Tibial nerve (tissue), 4 donors: ENCODE measurements at regions not wholly inside any gene's neighbourhood (a gene's known extent, or its start where the extent isn't known, plus 50 kb on each side); places are given as distances from the start of the nearest gene placed in this dataset.

Experiments used
- EP300 ChIP-seq, 2 donors: sonication (generic); formaldehyde crosslinking; IDR thresholded peaks; one replicate each; pipeline ENCODE4 v1.6.1; 2017; ENCODE audit warnings: antibody characterized with exemption in 2 of 2, mild to moderate bottlenecking in 1 of 2
- POLR2A ChIP-seq, 2 donors: fragments of 450-650 bp; IDR thresholded peaks; one replicate each; pipeline ENCODE4 v1.6.1; 2017; ENCODE audit warnings: antibody characterized with exemption in 2 of 2, mild to moderate bottlenecking in 2 of 2, moderate library complexity in 2 of 2
- TF ChIP-seq, protein P1 (sequence below), 5 experiments: fragments of 200-600 bp in 3 of 5; fragments of 450-650 bp in 2 of 5; sonication (generic) in 3 of 5; IDR thresholded peaks; one replicate each; pipeline ENCODE4 v1.5.1; 2016 to 2019; ENCODE audit warnings: antibody characterized with exemption in 5 of 5, mild to moderate bottlenecking in 3 of 5, moderate library complexity in 2 of 5

- no peak for TF ChIP-seq EP300 (IDR thresholded peaks at IDR 0.05)
- TF ChIP-seq, protein P1, sequence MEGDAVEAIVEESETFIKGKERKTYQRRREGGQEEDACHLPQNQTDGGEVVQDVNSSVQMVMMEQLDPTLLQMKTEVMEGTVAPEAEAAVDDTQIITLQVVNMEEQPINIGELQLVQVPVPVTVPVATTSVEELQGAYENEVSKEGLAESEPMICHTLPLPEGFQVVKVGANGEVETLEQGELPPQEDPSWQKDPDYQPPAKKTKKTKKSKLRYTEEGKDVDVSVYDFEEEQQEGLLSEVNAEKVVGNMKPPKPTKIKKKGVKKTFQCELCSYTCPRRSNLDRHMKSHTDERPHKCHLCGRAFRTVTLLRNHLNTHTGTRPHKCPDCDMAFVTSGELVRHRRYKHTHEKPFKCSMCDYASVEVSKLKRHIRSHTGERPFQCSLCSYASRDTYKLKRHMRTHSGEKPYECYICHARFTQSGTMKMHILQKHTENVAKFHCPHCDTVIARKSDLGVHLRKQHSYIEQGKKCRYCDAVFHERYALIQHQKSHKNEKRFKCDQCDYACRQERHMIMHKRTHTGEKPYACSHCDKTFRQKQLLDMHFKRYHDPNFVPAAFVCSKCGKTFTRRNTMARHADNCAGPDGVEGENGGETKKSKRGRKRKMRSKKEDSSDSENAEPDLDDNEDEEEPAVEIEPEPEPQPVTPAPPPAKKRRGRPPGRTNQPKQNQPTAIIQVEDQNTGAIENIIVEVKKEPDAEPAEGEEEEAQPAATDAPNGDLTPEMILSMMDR (IDR thresholded peaks at IDR 0.05): no peak
- TF ChIP-seq POLR2A (IDR thresholded peaks at IDR 0.05): no peak
Observed at GRCh38 chr2:184367211-184367610, 231.1 kb upstream of the ZNF804A start.
